Karpas-422 (cell line): ENCODE measurements at regions not wholly inside any gene's neighbourhood (a gene's known extent, or its start where the extent isn't known, plus 50 kb on each side); places are given as distances from the start of the nearest gene placed in this dataset.

ENCODE experiments used
- DNase-seq: peaks from one replicate; pipeline ENCODE4 v3.0.0-alpha.2; 2015
- H2AFZ ChIP-seq: fragments of 200-600 bp; sonication (generic); 2 replicates; pipeline ENCODE4 v1.6.1; 2014; ENCODE audit warnings: antibody characterized with exemption, low read length, mixed read lengths
- H3K27ac ChIP-seq: fragments of 200-600 bp; sonication (generic); 2 replicates; pipeline ENCODE4 v1.5.1; 2014; ENCODE audit warnings: mild to moderate bottlenecking, low read length, moderate library complexity
- H3K27me3 ChIP-seq: fragments of 200-600 bp; sonication (generic); 2 replicates; pipeline ENCODE4 v1.6.1; 2014; ENCODE audit warnings: low read length, mixed read lengths
- H3K36me3 ChIP-seq: fragments of 200-600 bp; sonication (generic); 2 replicates; pipeline ENCODE4 v1.6.1; 2014; ENCODE audit warnings: low read length, mixed read lengths; ENCODE audit not compliant: insufficient read depth
- H3K4me1 ChIP-seq: fragments of 200-600 bp; sonication (generic); 2 replicates; pipeline ENCODE4 v1.6.1; 2014; ENCODE audit warnings: mild to moderate bottlenecking, low read length, mixed read lengths
- H3K4me2 ChIP-seq: fragments of 200-600 bp; sonication (generic); 2 replicates; pipeline ENCODE4 v1.6.1; 2014; ENCODE audit warnings: low read length, low read depth, mild to moderate bottlenecking; ENCODE audit not compliant: poor library complexity, severe bottlenecking
- H3K4me3 ChIP-seq: fragments of 200-600 bp; sonication (generic); 2 replicates; pipeline ENCODE4 v1.5.1; 2014; ENCODE audit warnings: mild to moderate bottlenecking, antibody characterized with exemption, low read length, mixed read lengths
- H3K79me2 ChIP-seq: fragments of 200-600 bp; sonication (generic); 2 replicates; pipeline ENCODE4 v1.6.1; 2014; ENCODE audit warnings: mild to moderate bottlenecking, low read length, mixed read lengths
- H3K9ac ChIP-seq: fragments of 200-600 bp; sonication (generic); 2 replicates; pipeline ENCODE4 v1.6.0; 2014; ENCODE audit warnings: low read length
- H3K9me2 ChIP-seq: fragments of 200-600 bp; sonication (generic), shearing (Covaris generic); replicated peaks from 2 replicates; pipeline ENCODE4 v1.6.0; 2014; ENCODE audit warnings: mild to moderate bottlenecking, low read length, moderate library complexity; ENCODE audit not compliant: insufficient read depth
- H3K9me3 ChIP-seq: fragments of 300-700, 200-600 bp; sonication (generic); 2 replicates; pipeline ENCODE4 v1.6.1; 2014; ENCODE audit warnings: low read length, mixed read lengths
- H4K20me1 ChIP-seq: fragments of 200-600 bp; sonication (generic); 2 replicates; pipeline ENCODE4 v1.6.1; 2014; ENCODE audit warnings: mild to moderate bottlenecking, antibody characterized with exemption, low read length, low read depth; ENCODE audit not compliant: insufficient read depth

DNA sequence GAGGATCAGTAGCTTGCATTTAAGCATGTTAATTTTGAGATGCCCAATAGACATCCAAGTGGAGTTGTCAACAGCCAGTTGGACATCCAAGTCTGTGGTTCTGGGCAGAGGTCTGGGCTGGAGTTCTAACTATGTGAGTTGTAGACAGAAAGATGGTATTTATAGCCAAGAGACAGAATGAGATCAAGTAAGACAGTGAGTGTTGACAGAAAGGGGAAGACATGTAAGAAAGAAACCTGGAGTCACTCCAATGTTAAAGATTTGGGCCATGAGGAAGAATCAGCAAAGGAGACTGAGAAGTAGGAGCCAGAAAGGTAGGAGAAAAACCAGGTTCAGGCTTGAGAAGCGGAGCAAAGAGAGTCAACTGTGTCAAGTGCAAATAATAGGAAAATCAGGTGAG is 95.5 kb upstream of the PUM3 start:
- no peaks in the 10 kb centered on the region for H4K20me1 ChIP-seq
- no peaks in the 10 kb centered on the region for H3K79me2 ChIP-seq
- DNase-seq, result no peak
- no peak overlapping the region for H2AFZ ChIP-seq
- no peaks in the 10 kb centered on the region for H3K4me1 ChIP-seq
- no peak overlapping the region for H3K4me3 ChIP-seq
- no peaks in the 10 kb centered on the region for H3K9me2 ChIP-seq
- H3K9me3 ChIP-seq, result no peaks in the 10 kb centered on the region
- H3K9ac ChIP-seq, result no peak overlapping the region
- H3K27me3 ChIP-seq, result no peaks in the 10 kb centered on the region
- H3K4me2 ChIP-seq, result no peak overlapping the region
- H3K27ac ChIP-seq, result no peak overlapping the region
- no peaks in the 10 kb centered on the region for H3K36me3 ChIP-seq

DNA sequence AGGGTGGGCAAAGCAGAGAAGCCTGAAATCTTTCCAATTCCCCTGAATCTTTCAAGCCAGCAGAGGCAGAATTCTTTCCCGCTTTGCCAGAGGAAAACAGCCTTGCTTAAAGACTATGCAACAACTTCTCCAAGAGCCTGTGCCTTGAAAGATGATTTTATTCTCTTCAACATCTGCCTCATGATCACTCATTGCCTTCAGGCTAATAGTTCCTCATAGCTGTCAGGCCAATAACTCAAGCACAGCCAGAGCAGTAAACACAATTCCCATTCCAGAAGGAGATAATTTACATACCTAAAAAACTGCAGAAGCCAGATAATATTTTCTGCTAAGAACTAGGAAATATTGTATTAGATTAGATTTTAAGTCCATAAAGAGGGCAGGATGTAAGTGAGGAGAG is 92.3 kb upstream of the PUM3 start:
- H3K4me2 ChIP-seq, result no peak overlapping the region
- no peak overlapping the region for H2AFZ ChIP-seq
- no peaks in the 10 kb centered on the region for H3K27me3 ChIP-seq
- no peak overlapping the region for H3K9ac ChIP-seq
- H3K79me2 ChIP-seq, result no peaks in the 10 kb centered on the region
- no peaks in the 10 kb centered on the region for H3K9me3 ChIP-seq
- H3K27ac ChIP-seq, result no peak overlapping the region
- no peaks in the 10 kb centered on the region for H3K36me3 ChIP-seq
- no peaks in the 10 kb centered on the region for H3K9me2 ChIP-seq
- no peaks in the 10 kb centered on the region for H4K20me1 ChIP-seq
- no peak for DNase-seq
- H3K4me1 ChIP-seq, result no peaks in the 10 kb centered on the region
- no peak overlapping the region for H3K4me3 ChIP-seq

- no peak overlapping the region for H3K4me3 ChIP-seq
- H3K27me3 ChIP-seq, result no peaks in the 10 kb centered on the region
- no peaks in the 10 kb centered on the region for H3K36me3 ChIP-seq
- H2AFZ ChIP-seq, result no peak overlapping the region
- no peaks in the 10 kb centered on the region for H3K79me2 ChIP-seq
- DNase-seq, result no peak
- no peaks in the 10 kb centered on the region for H3K9me3 ChIP-seq
- H3K27ac ChIP-seq, result no peak overlapping the region
- H4K20me1 ChIP-seq, result no peaks in the 10 kb centered on the region
- no peak overlapping the region for H3K4me2 ChIP-seq
- no peaks in the 10 kb centered on the region for H3K4me1 ChIP-seq
- H3K9me2 ChIP-seq, result no peaks in the 10 kb centered on the region
- no peak overlapping the region for H3K9ac ChIP-seq
These were observed 91.0 kb upstream of the PUM3 start for GRCh38 chr9:2934883-2935282.

- H2AFZ ChIP-seq, result no peak overlapping the region
- H3K9ac ChIP-seq, result no peak overlapping the region
- no peaks in the 10 kb centered on the region for H3K9me2 ChIP-seq
- H3K9me3 ChIP-seq, result no peaks in the 10 kb centered on the region
- H3K27ac ChIP-seq, result no peak overlapping the region
- H3K4me2 ChIP-seq, result no peak overlapping the region
- H3K4me1 ChIP-seq, result no peaks in the 10 kb centered on the region
- H3K79me2 ChIP-seq, result no peaks in the 10 kb centered on the region
- no peaks in the 10 kb centered on the region for H4K20me1 ChIP-seq
- DNase-seq, result no peak
- no peaks in the 10 kb centered on the region for H3K27me3 ChIP-seq
- H3K4me3 ChIP-seq, result no peak overlapping the region
- H3K36me3 ChIP-seq, result no peaks in the 10 kb centered on the region
These were observed 90.4 kb upstream of the PUM3 start for GRCh38 chr9:2934241-2934650.

- Histone ChIP-seq H3K9me2 (no peaks in the 10 kb centered on the region), H3K79me2 (no peaks in the 10 kb centered on the region), H3K9me3 (no peaks in the 10 kb centered on the region), H3K9ac (no peak overlapping the region), H2AFZ (no peak overlapping the region), H3K4me2 (no peak overlapping the region), H3K27ac (no peak overlapping the region), H4K20me1 (no peaks in the 10 kb centered on the region), H3K4me1 (no peaks in the 10 kb centered on the region), H3K4me3 (no peak overlapping the region), H3K27me3 (no peaks in the 10 kb centered on the region), H3K36me3 (no peaks in the 10 kb centered on the region)
- no peak for DNase-seq
These were observed 89.5 kb upstream of the PUM3 start for GRCh38 chr9:2933165-2934095.

DNA sequence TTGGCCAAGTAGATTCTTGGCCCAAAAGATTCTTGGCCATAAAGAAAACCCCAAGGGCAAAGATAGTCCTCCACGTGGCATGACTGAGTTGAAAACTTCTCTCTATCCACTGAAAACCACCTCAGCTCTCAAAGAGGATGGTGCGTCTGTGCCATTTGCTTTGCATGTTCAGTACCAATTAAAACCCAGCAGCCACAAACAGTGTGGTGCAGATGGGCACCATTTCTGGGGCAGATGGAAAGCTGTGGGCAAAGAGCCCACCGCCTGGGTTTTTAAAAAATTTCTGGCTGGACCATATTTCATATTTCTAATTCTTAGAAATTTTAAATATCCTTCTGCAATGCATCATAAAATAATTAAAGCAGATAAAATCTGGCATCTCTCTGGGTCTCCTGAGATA is 84.5 kb upstream of the PUM3 start:
- Histone ChIP-seq H2AFZ (no peak overlapping the region), H3K9ac (no peak overlapping the region), H3K9me2 (no peaks in the 10 kb centered on the region), H3K4me3 (no peak overlapping the region), H3K36me3 (no peaks in the 10 kb centered on the region), H3K27ac (no peak overlapping the region), H3K9me3 (no peaks in the 10 kb centered on the region), H3K79me2 (no peaks in the 10 kb centered on the region), H3K4me2 (no peak overlapping the region), H3K27me3 (no peaks in the 10 kb centered on the region), H3K4me1 (no peaks in the 10 kb centered on the region), H4K20me1 (no peaks in the 10 kb centered on the region)
- DNase-seq, result no peak

DNA sequence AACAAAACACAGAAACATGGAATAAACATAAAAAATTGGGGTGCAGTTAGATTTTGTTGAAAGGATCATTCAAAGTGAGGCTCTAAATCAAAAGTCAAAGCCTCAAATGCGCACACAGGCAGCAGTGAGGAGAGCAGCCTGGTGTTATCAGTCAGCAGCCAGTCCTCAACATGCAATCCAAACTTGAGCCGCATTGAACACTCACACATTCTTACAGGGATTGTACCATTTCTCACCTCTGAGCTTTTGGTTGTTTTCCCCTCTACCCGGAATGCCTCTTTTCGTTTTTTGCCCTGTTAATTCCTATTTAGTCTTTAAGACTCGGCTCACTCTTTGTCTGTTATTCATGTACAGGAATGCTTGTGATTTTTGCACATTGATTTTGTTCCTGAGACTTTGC is 81.1 kb upstream of the PUM3 start:
- DNase-seq, result no peak
- no peaks in the 10 kb centered on the region for H4K20me1 ChIP-seq
- H3K4me3 ChIP-seq, result no peak overlapping the region
- no peak overlapping the region for H3K27ac ChIP-seq
- H3K9ac ChIP-seq, result no peak overlapping the region
- no peaks in the 10 kb centered on the region for H3K79me2 ChIP-seq
- no peaks in the 10 kb centered on the region for H3K9me2 ChIP-seq
- no peak overlapping the region for H3K4me2 ChIP-seq
- no peak overlapping the region for H2AFZ ChIP-seq
- H3K36me3 ChIP-seq, result no peaks in the 10 kb centered on the region
- H3K4me1 ChIP-seq, result no peaks in the 10 kb centered on the region
- no peaks in the 10 kb centered on the region for H3K9me3 ChIP-seq
- H3K27me3 ChIP-seq, result no peaks in the 10 kb centered on the region

GRCh38 chr9:2924380-2924768 is 80.5 kb upstream of the PUM3 start:
- no peak for DNase-seq
- Histone ChIP-seq H3K4me1 (no peaks in the 10 kb centered on the region), H3K4me2 (no peak overlapping the region), H4K20me1 (no peaks in the 10 kb centered on the region), H3K27me3 (no peaks in the 10 kb centered on the region), H3K9ac (no peak overlapping the region), H3K9me3 (no peaks in the 10 kb centered on the region), H3K79me2 (no peaks in the 10 kb centered on the region), H3K27ac (no peak overlapping the region), H3K36me3 (no peaks in the 10 kb centered on the region), H3K4me3 (no peak overlapping the region), H3K9me2 (no peaks in the 10 kb centered on the region), H2AFZ (no peak overlapping the region)
